Suppressor macrophage treated with lipopolysaccharide for 4 hours (primary cell): ENCODE measurements at regions not wholly inside any gene's neighbourhood (a gene's known extent, or its start where the extent isn't known, plus 50 kb on each side); places are given as distances from the start of the nearest gene placed in this dataset.

Source experiments
- DNase-seq: peaks from one replicate; pipeline ENCODE4 v3.0.0-alpha.2; 2020

DNA sequence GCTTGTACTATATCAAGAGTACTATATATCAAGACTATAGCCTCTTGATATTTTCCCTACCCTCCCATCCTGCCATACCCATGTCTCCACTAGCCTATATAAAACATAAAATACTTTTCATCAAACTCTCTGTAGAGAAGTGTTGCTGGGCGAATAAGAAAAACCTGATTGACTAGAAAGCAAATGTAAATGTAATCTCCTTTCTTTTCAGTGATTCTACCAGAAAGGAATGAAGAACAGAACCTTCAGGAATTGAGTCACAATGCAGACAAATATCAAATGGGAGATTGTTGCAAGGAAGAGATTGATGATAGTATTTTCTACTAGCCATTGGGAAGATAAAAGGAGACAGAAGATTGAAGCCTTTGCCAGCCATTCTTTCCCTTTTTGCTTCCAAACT is 89.2 kb downstream of the KCNRG start:
- no peak for DNase-seq

DNA sequence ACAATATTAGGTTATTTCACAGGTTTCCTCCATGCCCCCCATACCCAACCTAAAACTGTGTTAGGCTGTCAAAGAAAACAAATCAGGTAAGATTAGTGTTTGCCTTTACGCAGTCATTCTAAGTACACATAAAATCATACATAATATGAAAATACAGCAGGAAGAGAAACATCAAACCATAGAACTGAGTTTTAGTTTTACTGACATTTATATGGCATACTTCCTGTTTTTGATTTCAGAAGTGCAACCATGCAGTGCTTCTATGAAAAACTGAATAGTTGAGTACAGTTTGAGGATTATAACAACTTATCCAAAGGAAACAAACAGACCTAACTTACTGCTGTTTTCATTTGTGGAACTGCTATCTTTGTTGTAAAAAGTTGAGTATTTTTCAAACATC is 91.3 kb downstream of the KCNRG start:
- DNase-seq, result peak; percentile 56

DNA sequence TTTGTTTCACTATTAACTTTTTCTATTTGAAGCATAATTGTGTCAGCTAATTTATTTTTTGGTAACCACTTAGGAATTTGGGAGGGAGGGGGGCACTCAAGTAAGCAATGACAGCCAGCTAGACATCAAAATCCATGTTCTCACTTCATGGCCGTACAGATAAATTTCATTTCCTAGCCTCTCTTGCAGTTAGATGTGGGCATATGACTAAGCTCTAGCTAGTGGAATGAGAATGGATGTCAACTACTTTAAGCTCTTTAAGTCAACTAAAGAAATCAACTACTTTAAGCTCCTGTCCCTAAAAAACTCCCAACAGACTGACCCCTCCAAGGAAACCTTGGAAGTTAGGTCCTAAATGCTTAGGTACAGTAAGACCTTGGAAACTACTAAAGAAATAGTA is 92.0 kb downstream of the KCNRG start:
- no peak for DNase-seq

DNA sequence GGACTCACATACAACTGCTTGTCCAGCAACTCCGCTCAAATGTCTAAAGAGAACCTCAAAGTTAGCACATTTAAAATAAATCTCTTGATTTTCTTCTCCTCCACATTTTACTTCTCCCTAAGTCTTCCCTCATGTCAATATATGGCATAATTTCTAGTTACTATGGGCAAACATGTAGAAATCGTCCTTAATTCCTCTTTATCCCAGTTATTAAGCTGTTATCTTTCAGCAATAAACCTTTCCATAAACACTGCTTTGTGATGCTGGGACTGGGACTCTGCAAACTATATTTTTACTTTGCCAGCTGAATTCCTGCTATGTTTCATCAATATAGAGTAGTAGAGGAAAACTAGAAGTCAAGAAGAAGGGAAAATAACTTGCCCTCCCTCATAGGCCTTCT is 99.7 kb downstream of the KCNRG start:
- DNase-seq, result no peak

DNA sequence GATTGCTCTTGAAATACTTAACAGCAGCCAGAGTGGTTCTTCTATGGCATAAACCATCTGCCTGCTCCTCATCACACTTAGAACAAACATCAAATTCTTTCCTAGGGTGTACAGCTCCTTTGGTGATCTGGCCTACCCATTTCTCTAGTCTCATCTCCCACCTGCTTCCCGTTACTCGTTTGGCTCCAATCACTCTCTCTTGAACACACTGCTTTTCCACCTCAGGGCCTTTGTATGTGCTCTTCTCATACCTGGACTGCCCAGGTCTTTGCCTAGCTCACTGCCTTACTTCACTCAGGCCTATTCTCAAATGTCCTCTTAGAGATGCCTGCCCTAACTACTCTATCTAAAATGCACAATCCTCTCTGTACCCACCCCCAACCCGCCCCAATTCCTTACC is 100.5 kb downstream of the KCNRG start:
- no peak for DNase-seq

DNA sequence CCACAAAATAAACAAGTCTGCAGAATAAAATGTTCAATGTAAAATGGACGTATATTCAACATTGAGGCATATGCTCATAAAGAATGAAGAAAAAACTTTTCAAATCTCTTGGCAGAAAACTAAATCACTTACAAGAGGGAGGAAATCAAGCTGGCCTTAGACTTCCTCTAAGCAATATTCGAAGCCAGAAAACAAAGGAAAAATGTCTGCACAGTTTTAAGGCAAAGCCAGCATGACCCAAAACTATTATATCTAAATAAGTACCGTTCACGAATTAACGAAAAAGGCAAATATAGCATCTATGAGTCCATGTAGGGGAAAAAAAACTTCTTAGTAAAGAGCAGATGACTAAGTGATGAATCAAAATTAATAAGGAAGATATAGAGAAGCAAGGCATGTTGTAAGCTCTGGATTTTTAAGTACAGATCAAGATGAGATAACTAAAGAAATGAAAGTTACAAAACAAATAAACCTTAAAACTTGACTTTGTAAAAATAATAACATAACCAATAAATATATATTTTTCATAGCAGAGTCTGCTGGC is 101.3 kb downstream of the KCNRG start:
- peak; percentile 67 for DNase-seq

DNA sequence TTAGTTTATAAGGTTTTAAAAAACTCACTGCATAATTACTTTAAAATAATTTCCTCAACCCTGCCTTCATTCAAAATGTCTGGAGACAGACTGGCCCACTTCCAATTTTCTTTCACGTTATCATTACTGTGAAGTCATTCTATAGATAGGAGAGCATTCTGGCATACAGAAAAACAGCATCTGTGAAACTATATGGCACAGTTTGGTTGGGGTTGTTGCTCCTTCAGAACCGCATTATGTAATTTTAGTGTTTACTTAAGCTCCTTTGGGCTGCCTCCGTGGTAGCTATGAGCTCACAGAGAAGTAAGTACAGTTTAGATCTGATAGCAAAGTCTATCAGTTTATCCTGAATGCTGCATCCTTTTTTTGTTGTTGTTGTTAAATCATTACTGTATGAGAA is 104.3 kb downstream of the KCNRG start:
- no peak for DNase-seq

DNA sequence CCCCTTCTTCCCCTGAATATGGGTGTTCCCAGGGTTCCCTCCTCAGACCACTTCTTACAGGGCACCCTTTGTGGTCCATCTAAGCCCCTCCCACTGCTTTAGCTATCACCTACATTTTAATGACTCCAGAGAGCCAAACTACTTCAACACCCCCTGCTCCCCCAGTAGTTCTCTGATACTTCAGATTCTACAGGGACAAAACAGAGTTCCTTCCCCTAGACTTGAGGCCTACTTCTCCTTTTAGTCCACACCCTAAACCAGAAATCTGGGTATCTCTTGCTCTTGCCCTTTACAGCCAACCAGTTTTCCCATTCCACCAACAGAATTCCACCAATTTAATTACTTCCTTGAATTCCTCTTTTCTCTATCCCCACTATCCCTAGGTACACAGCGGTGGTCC is 107.2 kb downstream of the KCNRG start:
- peak; percentile 47 for DNase-seq

DNA sequence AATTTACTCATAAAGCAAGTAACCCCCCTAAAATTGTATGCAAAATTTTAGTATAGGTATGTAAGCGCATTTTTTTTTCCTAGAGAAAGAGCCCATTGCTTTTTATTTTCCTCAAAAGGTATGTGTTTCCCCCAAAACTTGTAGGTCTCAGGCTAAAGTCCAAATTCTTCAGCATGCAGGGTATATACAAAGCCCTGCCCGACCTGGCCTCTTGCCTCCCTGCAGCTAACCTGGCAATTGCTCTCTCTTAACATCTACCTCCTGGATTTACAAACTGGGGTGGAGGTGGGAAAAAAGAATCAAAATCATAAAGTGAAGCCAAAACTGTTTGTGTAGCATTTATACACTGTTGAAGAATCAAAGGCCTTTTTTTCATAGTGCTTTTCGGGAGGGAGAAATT is 107.8 kb downstream of the KCNRG start:
- no peak for DNase-seq

DNA sequence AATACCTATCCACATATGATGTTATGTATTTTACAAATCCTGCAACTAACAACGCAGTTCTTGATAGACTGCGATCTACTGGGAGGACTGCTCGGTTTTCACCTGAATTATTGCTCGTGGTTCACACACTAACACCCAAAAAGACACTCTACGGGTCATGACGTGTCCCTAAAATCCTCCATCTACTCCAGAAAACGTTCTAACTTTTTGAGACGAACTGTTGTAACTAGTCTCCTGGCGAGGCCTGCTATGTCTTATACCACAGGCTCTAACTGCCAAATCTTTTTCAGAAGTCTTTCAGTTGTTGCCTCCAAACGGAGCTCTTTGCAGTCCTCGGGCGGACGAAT is 108.2 kb downstream of the KCNRG start:
- no peak for DNase-seq

DNA sequence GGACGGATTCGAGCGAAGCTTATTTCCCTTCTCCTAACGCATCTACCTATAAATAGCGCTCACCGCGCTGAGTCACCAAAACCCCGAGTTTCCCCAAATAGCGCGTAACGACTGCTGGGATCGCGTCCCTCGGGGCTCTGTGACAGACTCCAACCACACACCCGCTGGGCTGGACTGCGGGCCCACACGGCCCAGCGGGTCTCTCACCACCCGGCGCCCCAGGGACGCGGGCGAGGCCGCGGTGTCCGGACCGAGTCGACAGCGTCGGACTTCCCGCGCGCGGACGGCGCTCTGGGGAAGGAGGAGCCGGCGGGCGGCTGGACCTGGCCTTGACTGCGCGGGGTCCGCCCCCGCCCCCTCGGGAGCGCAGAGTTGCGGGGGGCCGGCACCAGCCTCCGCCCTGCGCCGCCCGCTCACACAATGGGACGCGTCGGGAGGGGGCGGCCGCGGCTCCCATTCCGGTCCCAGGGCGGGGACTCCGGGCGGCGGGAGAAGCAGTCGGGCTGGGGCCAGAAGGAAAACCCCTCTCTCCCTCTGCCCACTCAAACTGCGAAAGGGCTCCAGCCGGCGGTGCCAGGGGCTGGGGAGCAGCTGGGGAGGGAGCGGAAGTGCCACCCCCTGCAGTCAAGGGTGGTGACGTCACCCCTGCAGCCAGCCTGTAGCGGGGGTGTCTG is 108.8 kb downstream of the KCNRG start:
- DNase-seq, result peak; percentile 96

DNA sequence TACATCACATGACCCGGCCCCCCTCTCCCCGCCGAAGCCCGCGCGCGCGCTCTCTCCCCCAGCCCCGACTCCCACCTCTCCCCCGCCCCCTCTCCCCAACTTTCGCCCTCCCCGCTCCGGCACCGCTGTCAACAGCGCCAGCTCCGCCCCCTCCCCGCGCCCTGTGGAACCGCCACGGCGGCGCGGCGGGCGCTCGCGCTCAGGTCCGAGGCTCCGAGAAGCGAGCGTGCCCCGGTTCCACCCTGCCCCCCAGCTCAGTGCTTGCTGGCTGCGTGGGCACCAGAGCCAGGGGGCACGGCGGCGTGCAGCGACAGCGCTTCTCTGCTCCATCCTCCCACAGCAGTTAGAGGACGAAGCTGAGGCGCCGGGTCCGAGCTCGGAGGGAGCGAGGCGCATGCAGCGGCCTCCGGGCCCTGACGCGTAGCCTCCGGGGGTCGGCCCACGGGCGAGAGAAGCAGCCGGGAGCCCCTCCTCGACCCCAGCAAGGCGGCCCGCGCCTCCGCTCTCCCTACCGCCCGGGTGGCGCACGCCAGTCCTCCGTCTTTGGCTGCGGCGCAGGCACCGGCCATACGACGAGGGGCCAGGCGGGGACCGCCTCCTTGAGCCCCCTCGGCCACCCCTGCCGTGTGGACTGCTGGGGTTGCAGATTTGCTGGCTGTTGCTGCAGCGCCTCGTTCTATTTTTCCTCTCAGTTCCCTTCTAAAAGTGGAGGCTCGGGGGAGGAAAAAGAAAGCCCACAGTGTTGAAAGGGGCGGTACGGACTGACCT is 109.5 kb downstream of the KCNRG start:
- DNase-seq, result peak; percentile 55

DNA sequence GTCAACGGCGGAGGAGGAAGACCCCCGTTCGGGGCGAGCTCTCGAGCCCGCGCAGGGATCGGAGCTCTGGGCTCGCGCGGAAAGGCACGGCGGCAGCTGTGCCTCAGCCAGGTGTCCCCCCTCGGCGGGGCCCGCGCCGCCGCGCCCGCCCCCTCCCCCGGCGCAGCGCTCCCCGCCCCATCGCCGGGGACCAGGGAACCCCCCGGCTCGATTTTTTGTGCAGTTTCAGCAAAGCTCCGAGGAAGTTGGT is 110.0 kb downstream of the KCNRG start:
- DNase-seq, result no peak

DNA sequence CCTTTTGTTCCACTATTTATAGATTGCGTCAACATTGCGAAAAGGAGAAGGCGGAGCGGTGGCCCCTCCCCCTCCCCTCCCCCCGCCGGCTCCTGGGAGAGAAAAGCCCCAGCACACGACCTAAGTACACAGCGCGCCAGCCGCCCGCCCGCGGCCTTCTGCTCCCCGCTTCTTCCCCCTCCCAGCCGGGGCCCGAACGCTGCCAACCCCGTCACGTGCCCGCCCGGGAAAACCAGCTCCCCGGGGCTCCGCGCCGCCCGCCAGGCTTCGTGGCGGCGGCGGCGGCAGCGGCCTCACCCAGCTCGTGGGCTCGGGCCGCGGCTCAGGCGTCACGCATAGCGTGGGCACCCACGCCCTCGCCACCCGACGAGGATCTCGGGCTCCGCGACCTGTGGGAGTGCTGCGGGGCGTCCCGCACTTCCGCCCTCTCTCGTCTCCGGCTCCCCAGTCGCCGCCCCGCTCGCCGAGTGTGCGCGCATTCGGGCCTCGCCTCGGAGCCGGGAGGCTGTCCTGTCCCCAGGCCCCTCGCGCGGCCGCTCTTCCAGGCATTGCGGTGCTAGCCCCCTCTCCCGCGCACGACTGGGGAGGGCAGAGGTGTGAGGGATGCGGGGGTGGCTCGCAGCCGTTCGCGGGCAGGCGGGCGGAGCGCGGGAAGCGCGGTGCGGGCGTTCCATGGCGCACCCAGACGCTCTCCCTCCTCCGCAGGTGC is 110.5 kb downstream of the KCNRG start:
- peak; percentile 97 for DNase-seq

DNA sequence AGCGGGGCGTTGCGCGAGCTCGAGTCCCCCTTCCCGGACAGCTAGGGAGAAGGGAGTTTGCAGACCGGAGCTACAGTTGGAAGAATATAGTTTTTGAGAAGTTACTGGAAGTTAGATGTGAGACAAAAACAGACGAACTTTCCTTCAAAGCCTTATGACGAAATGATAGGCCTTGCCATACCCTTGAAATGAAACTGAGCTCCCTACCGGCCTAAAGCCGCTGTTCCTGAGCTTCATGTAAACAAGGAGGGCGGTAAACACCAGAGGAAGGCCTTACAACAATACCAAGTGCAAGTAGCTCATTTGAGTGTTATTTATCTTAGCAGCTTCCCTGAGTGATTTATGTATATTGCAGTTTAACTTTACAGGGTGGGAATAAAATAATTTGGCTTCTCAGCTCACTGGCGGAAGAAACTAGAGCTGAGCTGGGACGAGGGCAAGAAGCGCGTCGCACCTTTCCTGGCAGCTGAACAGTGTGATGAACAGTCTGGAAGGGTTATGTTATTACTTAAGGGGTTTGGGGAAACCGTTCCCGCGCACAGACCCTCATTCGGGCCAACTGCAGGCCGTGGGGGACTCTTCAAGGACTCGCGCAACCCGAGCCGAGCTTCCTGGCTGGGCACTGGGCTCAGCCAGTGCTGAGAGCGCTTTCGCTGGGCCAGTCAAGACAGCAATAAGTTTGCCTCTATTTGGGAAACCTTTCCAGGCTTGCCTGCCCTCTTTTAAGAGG is 111.2 kb downstream of the KCNRG start:
- DNase-seq, result peak; percentile 64

DNA sequence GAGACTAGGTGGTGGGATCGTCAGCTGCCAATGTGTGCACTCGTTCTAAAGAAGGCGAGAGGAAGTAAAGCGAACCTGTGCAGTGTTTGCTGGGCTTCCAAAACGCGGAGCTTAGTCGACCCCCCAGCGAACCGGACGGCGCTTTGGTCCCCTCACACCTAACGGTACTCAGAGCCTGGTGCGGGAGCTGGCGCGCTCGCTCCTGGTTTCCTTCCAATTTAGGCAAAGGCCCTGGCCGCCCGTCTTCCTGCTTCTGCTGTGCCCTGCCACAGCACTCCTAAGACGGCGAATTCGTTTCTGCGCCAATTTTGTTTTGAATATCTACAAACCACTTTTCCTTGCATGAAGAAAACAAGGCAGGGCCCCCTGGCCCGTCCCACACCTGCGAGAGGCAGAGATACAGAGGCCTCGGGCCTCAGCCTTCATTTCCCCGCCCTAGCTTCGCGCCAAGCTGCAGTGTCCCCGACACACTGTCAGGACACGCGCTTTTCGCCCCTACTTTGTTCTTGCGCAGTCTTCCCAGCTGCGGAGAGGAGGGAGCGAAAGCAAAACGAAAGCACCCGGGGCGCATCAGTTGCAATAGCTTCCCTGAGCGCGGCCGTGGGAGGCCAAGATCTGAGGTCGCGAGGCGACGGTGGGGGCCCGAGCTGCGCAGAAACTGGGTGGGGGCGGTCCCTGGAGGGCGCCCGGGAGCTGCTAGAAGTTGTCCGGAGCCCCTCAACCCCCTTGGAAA is 111.9 kb downstream of the KCNRG start:
- peak; percentile 88 for DNase-seq

DNA sequence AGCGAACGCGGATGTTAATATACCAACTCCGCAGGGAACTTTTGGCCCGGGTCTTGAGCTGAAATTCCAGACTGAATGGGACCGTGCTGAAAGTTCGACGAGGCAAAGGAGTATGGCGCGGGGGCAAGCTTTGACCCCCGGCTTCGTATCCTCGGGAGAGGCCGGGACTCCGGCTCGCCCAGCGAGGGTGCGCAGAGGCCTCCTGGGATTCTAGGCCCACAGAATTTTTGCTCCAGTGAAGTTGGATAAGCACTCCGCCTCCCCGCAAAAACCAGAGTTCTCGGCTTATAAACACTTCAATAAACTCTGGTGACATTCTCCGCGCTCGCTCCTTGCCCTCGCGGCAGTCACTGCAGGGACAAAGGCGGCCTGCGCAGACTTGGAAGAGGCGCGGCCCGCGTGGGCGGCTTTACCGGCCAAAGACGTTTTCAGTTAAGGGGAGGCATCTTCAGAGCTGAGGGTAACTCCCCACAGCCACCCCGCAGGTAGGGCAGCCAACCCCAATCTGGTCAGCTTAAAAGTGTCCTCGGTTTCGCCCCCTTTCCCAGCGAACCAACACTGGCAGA is 112.6 kb downstream of the KCNRG start:
- no peak for DNase-seq

DNA sequence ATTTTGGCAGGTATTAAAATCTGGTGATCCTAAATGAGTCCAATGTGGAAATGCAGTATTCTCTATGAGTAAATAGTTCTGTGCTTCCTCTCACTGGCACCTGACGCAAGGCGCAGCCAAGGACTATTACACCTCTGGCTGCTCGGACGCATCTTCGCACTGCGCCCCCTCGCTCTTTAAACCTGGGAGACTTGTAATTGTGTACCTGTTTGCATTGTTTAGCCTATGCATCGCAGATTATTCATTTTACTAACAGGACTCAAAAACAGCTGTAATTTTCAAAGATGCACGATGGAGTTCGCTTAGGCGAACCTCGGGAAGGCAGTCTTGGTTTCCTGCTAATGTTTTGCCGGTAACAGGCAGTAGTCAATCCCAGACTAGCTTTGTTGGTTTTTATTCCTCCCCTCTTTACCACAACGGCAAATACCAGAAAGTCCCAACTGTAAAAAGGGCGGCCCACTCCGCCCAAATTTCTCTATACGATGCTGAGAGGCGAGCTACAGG is 113.2 kb downstream of the KCNRG start:
- DNase-seq, result no peak

DNA sequence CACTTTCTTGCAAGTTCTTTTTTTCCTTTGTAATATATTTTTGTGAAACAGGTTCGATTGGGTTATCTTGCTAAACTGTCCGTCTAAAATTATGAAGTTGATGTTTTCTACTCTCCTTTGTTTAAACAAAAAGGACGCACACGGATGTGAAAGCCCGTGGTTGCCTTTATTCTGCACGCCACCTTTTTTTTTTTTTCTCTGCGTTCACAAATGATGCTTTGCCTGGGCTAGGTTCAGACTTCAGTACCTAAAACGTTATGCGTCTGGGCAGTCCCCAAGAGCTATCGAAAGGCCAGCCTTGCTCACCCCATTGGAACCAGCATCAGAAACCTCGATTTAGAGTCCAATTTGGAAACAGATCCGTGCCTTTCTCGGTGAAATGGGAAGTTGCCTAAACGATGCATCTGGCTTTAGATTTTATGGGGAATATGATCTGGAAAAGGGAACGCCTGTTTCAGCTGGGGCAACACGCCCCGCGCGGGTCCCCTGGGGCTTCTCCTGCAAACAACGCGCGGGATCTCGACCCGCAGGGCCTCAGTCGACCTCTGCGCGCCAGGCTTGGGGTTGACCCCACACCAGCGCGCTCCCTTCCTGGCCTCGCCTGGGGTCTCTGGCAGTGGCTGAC is 113.9 kb downstream of the KCNRG start:
- no peak for DNase-seq

DNA sequence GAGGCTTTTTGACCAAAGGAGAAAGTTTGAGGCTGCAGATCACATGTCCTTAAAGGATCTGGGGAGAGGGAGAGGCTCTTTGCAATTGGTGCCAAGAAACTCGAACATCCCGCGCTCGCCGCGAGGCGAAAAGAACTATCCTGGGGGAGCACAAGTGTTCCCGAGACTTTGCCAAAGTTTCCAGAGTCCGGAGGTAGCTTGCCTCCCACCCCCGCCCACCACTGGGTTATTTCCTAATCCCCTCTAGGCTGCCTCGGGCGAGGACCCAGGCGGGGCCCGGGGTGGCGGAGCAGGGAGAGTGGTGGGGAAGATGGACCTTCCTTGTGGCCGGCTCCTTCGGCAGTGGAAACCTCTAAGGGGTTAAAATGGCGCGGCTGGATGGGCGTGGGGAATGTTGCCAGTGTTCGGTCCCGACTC is 114.5 kb downstream of the KCNRG start:
- no peak for DNase-seq

DNA sequence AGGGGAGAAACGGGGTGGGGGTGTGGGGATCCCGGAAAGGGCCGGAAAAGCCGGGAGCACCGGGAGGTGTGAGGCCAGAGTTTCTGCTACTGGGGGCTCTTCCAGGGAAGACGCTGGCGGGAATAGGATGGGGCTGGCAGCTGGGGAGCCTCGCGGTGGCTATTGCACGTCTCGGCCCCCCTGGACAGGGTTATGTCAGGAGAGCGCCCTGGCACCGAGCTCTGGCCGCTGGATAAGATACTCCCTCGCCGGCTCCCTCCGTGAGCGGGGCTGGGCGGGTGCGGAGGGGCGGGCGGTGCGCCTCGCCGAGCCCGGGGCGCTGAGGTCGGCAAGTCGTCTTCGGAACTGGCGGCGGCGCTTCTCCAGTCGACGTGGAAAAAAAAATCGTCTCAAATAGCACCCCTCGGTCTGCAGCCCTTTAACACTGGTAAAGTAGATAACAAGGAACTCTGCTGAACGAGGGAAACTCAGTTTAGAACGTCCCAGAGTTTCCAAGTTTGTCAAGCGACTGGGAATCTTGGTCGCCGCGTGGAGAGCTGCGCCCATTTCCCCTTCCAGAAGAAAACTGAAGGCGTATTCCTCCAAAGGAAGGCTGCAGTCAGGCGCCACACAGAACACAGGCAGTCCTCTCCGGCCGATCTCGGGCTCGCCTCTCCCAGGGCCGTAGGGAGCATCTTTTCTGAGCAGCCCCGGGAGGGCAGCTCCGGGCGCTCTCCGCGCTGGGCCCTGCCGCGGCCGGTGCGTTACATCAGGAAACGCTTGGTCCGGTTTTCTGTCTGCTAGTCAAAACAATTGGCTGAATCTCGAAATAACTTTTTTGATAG is 115.1 kb downstream of the KCNRG start:
- peak; percentile 75 for DNase-seq
